HG02759 (cell line): ENCODE measurements at regions not wholly inside any gene's neighbourhood (a gene's known extent, or its start where the extent isn't known, plus 50 kb on each side); places are given as distances from the start of the nearest gene placed in this dataset.

Experiments used
- ATAC-seq: cut with Tn5 transposase; IDR thresholded peaks from one replicate; pipeline ENCODE4 v1.9.1; 2021; ENCODE audit warnings: mild to moderate bottlenecking, moderate library complexity; ENCODE audit not compliant: unreplicated experiment

DNA sequence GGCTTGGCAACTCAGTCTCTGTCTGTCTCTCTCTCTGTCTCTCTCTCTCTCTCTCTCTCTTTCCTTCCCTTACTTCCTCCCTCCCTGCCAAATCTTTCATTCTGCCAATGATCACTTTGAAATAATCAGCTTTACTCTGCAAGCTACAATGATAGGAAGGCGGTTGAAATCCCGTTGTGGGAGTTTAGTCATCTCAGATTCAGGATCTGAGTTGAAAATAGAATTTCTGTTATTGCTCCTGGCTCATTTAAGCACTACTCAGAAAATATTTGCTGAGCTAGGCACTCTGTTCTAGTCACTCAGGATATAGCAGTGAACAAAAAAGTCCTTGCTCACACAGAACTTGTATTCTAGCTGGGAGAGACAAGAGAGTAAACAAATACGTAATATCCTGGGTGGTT, 56.3 kb upstream of the DCTD start:
- no peak for ATAC-seq

DNA sequence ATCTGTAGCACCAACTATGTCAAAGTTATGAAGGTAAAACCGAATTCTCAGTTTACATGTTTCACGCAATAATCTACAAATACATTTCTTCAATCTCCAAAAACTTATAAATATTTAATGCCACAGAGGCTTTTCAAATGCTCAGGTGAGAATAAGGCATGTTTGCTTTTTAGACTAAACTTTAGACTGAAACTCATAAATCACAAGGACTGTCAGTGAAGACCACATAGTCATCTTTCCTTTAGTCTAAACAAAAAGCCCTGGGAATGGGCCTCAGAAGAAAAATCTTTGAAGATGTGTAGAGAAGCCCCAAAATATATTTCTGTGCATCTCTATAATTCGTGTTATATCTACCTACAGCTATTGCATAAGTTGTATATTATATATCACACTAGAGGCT, 54.5 kb upstream of the DCTD start:
- no peak for ATAC-seq

- ATAC-seq, result peak; percentile 77
Observed at GRCh38 chr4:182969651-182970279, 52.6 kb upstream of the DCTD start.

DNA sequence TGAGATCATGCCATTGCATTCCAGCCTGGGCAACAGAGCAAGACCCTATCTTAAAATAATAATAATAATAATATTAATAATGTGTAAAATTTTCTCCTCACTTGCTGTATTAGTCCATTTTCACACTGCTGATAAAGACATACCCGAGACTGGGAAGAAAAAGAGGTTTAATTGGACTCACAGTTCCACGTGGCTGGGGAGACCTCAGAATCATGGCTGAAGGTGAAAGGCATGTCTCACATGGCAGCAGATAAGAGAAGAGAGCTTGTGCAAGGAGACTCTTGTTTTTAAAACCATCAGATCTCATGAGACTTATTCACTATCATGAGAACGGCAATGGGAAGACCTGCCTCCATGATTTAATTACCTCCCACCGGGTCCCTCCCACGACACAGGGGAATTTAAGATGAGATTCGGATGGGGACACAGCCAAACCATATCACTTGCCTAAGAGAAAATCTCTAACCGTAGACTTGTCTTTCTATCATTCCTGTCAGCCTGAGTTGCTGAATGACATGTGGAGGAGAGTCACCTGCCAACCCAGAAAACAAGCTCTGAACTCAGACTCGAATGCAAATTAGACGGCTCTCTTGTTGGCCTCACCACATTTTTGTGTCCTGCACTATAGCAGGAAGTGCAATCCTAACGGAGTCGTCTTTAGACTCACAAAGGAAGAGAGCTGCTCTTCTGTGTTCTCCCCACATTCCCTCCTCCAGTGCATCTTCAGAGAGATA, 51.9 kb upstream of the DCTD start:
- peak; percentile 69 for ATAC-seq

DNA sequence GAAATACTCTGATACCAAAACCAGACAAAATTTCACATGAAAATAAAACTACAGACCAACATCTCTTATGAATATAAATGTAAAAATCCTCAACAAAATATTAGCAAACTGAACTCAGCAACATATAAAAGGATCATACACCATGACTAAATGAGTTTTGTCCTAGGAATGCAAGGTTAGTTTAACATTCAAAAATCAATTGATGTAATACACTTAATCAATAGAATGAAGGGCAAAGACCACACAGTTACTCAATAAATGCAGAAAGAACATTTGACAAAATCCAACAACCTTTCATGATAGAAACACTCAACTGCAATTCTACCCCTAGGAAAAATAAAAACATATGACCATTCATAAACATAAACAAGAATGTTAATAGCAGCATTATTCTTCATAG, 50.2 kb upstream of the DCTD start:
- no peak for ATAC-seq
